ENCODE measurements at regions not wholly inside any gene's neighbourhood (a gene's known extent, or its start where the extent isn't known, plus 50 kb on each side); places are given as distances from the start of the nearest gene placed in this dataset.
"Not testable (repeated sequence)": the region's sequence is repeated elsewhere in the genome, so short reads cannot be mapped to it uniquely, and the experiment has no call there.

GRCh38 chr15:92797168-92798052 lies 102.7 kb upstream of the CHD2 start:
- ATAC-seq (ENCODE audit: low FRiP score), result peak; percentile 31
- DNase-seq (ENCODE audit: low spot score), result no peak
- TF ChIP-seq, protein P1, sequence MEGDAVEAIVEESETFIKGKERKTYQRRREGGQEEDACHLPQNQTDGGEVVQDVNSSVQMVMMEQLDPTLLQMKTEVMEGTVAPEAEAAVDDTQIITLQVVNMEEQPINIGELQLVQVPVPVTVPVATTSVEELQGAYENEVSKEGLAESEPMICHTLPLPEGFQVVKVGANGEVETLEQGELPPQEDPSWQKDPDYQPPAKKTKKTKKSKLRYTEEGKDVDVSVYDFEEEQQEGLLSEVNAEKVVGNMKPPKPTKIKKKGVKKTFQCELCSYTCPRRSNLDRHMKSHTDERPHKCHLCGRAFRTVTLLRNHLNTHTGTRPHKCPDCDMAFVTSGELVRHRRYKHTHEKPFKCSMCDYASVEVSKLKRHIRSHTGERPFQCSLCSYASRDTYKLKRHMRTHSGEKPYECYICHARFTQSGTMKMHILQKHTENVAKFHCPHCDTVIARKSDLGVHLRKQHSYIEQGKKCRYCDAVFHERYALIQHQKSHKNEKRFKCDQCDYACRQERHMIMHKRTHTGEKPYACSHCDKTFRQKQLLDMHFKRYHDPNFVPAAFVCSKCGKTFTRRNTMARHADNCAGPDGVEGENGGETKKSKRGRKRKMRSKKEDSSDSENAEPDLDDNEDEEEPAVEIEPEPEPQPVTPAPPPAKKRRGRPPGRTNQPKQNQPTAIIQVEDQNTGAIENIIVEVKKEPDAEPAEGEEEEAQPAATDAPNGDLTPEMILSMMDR (IDR thresholded peaks at IDR 0.05), result no peak

- DNase-seq (ENCODE audit: low spot score) (no peak), ATAC-seq (ENCODE audit: low FRiP score) (no peak)
These were observed 100.1 kb upstream of the CHD2 start for GRCh38 chr15:92800013-92800412.

GRCh38 chr15:92800416-92801055 lies 99.6 kb upstream of the CHD2 start:
- not testable (repeated sequence) for DNase-seq (ENCODE audit: low spot score); ATAC-seq (ENCODE audit: low FRiP score)

More at GRCh38 chr15:92800013-92800412, 100.1 kb upstream of the CHD2 start:
- TF ChIP-seq, protein P1 (IDR thresholded peaks at IDR 0.05), result no peak

DNA sequence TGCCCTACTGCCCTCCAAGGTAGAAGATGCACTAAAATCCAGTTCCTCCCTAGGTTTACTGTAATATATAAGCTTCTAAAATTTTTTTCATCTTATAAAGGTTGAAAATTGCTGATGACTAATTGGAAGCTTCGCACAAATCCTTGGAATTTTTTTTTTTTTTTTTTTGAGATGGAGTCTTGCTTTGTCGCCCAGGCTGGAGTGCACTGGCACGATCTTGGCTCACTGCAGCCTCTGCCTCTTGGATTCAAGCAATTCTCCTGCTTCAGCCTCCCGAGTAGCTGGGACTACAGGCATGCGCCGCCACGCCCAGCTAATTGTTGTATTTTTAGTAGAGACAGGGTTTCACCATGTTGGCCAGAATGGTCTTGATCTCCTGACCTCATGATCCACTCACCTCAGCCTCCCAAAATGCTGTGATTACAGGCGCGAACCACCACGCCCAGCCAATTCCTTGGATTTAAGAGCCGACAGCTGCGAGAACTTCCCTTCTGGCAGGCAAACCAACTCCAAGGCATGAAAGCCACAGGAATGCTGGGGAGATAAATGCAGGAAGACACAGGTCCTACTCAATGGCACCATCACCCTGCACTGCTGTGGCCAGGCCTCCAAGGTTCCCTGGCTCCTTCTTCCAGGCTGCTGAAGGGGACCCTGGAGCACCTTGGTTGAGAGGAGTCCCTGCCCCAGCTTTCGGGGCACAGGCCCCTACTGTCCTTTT lies 98.9 kb upstream of the CHD2 start:
- DNase-seq (ENCODE audit: low spot score); ATAC-seq (ENCODE audit: low FRiP score): not testable (repeated sequence)

DNA sequence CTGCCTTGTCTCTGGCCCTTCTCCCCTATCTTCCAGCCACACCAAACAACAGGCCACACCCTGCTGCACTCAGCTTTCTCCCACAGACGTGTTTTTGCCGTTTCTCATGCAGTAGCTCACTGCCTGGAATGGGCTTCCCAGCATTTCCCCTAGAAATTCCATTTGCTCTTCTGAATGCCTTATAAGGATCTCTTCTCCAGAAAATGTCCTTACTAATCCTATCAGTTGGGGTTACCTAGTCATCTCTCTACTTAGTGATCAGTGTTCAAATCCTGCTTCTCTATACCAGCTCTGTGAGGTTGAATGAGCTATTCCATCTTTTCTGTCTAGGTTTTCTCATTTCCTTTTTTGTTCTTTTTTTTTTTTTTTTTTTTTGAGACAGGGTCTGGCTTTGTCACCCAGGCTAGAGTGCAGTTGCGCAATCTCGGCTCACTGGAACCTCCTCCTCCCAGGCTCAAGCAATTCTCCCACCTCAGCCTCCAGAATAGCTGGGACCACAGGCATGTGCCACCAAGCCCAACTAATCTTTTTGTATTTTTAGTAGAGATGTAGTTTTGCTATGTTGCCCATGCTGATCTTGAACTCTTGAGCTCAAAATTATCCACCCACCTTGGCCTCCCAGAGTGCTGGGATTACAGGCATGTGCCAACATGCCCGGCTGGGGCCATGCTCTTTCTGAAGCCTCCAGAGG lies 98.2 kb upstream of the CHD2 start:
- ATAC-seq (ENCODE audit: low FRiP score) (peak; percentile 21), DNase-seq (ENCODE audit: low spot score) (peak; percentile 52)
- TF ChIP-seq, protein P1 (IDR thresholded peaks at IDR 0.05), result no peak

DNA sequence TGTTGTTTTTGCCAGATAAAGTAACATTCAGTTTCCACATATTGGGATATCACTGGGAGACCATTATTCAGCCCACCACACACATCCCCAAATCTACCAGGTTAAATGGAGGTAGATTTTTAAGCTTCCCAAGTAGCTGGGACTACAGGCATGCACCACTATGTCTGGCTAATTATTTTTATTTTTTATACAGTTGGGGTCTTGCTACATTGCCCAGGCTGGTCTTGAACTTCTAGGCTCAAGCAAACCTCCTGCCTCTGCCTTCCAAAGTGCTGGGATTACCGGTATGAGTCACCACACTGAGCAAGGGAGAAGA lies 96.6 kb upstream of the CHD2 start:
- DNase-seq (ENCODE audit: low spot score) (no peak), ATAC-seq (ENCODE audit: low FRiP score) (no peak)
- TF ChIP-seq, protein P1 (IDR thresholded peaks at IDR 0.05), result no peak

- TF ChIP-seq, protein P1 (IDR thresholded peaks at IDR 0.05), result no peak
- DNase-seq (ENCODE audit: low spot score), result peak; percentile 60
- ATAC-seq (ENCODE audit: low FRiP score), result peak; percentile 90
These were observed 96.1 kb upstream of the CHD2 start for GRCh38 chr15:92803852-92804609.

DNA sequence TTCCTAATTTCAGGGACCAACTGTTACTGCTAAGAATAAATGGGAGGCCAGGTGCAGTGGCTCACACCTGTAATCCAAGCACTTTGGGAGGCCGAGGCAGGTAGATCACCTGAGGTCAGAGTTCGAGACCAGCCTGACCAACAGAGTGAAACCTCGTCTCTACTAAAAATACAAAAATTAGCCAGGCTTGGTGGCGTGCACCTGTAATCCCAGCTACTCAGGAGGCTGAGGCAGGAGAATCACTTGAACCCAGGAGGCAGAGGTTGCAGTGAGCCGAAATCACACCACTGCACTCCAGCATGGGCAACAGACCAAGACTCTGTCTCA lies 95.6 kb upstream of the CHD2 start:
- ATAC-seq (ENCODE audit: low FRiP score); DNase-seq (ENCODE audit: low spot score): not testable (repeated sequence)

All from omental fat pad (tissue), 3 donors.